GM12878 (cell line): ENCODE measurements at regions not wholly inside any gene's neighbourhood (a gene's known extent, or its start where the extent isn't known, plus 50 kb on each side); places are given as distances from the start of the nearest gene placed in this dataset.

ENCODE experiments used
- ATAC-seq: fragments of 200-7000 bp; cut with Tn5 transposase; 3 replicates; pipeline ENCODE4 v1.9.1; 2020; ENCODE audit warnings: mild to moderate bottlenecking, moderate library complexity
- BruUV-seq: library from RNA; stranded (reverse); fragments of 400-500 nt; replicated peaks from 2 replicates; lab custom pipeline; 2021; lab: Mats Ljungman, UMichigan
- CTCF ChIA-PET: fragments of 300-600 bp; sonication (Branson Sonifier 250); formaldehyde crosslinking; extraction: SDS; loops from one replicate; lab custom pipeline; 2021; ENCODE audit warnings: inconsistent platforms; lab: Yijun Ruan, JAX
- POLR2A ChIA-PET: fragments of 350-600 bp; formaldehyde crosslinking; extraction: SDS; loops from one replicate; lab custom pipeline; 2021; ENCODE audit warnings: inconsistent platforms; lab: Charles Lee
- RAD21 ChIA-PET: fragments of 300-600 bp; sonication (Branson Sonifier 250); formaldehyde crosslinking; loops from one replicate; lab custom pipeline; 2023; ENCODE audit warnings: antibody characterized with exemption; ENCODE audit not compliant: unreplicated experiment; lab: Charles Lee
- SMC1A ChIA-PET: fragments of 300-600 bp; sonication (Branson Sonifier 250); formaldehyde crosslinking; loops from one replicate; lab custom pipeline; 2023; ENCODE audit not compliant: unreplicated experiment, uncharacterized antibody; lab: Charles Lee
- DNase-seq: peaks from one replicate; pipeline ENCODE4 v3.0.0-alpha.2; 2011; ENCODE audit warnings: low read depth, low spot score
- FAIRE-seq: peaks from 3 replicates; lab custom pipeline; 2011; peaks lifted over from hg19 to GRCh38; lab: Jason Lieb, UNC
- H2AFZ ChIP-seq: 2 replicates; pipeline ENCODE4 v1.6.0; 2011; ENCODE audit warnings: low read depth, low read length, control low read depth; ENCODE audit not compliant: control insufficient read depth
- H3K27ac ChIP-seq: 2 replicates; pipeline ENCODE4 v1.5.1; 2011; ENCODE audit warnings: control low read depth; ENCODE audit not compliant: control insufficient read depth, insufficient read depth
- H3K27me3 ChIP-seq, 2 experiments: replicated peaks in 1 of 2; 2 replicates each; pipeline versions ENCODE4 v1.6.0 to v1.6.1; 2011; ENCODE audit warnings: low read length in 1 of 2; ENCODE audit not compliant: control insufficient read depth in 2 of 2, insufficient read depth in 2 of 2
- H3K36me3 ChIP-seq, 2 experiments: 2 replicates each; pipeline ENCODE4 v1.5.1; 2011; ENCODE audit warnings: low read length in 1 of 2; ENCODE audit not compliant: control insufficient read depth in 2 of 2, insufficient read depth in 2 of 2
- H3K4me1 ChIP-seq: 2 replicates; pipeline ENCODE4 v1.6.1; 2011; ENCODE audit warnings: mild to moderate bottlenecking, low read length, moderate library complexity, mixed read lengths; ENCODE audit not compliant: control insufficient read depth, insufficient read depth
- H3K4me2 ChIP-seq: 2 replicates; pipeline ENCODE4 v1.6.0; 2011; ENCODE audit warnings: control low read depth; ENCODE audit not compliant: control insufficient read depth, insufficient read depth
- H3K4me3 ChIP-seq: fragments of 200-600 bp; sonication (generic); 2 replicates; pipeline ENCODE4 v1.5.1; 2016
- H3K79me2 ChIP-seq: 2 replicates; pipeline ENCODE4 v1.6.0; 2011; ENCODE audit warnings: low read length; ENCODE audit not compliant: control insufficient read depth, insufficient read depth
- H3K9ac ChIP-seq: 2 replicates; pipeline ENCODE4 v1.8.0; 2011; ENCODE audit warnings: low read length, control low read depth, mixed read lengths; ENCODE audit not compliant: control insufficient read depth, insufficient read depth
- H3K9me3 ChIP-seq: replicated peaks from 3 replicates; pipeline ENCODE4 v1.5.1; 2011; ENCODE audit warnings: mild to moderate bottlenecking, low read length; ENCODE audit not compliant: control insufficient read depth, insufficient read depth
- H4K20me1 ChIP-seq: 2 replicates; pipeline ENCODE4 v1.6.0; 2011; ENCODE audit not compliant: control insufficient read depth, insufficient read depth
- CBX3 ChIP-seq: fragments of 200-600 bp; sonication (generic); IDR thresholded peaks from 2 replicates; pipeline ENCODE4 v1.6.1; 2016; ENCODE audit warnings: low read depth, borderline replicate concordance
- PRDM15 ChIP-seq: fragments of 450-650 bp; formaldehyde crosslinking; IDR thresholded peaks from 2 replicates; pipeline ENCODE4 v1.4.0; 2020; ENCODE audit warnings: mild to moderate bottlenecking, moderate library complexity
- ZSCAN29 ChIP-seq: fragments of 450-650 bp; IDR thresholded peaks from 2 replicates; pipeline ENCODE4 v1.6.1; 2017; ENCODE audit warnings: mild to moderate bottlenecking, moderate library complexity
- WGBS: methylation state at CpG from one replicate; pipeline ENCODE4 v1.1.6; 2016; ENCODE audit warnings: low lambda C conversion rate; ENCODE audit not compliant: insufficient replicate concordance, insufficient coverage; ENCODE audit errors: missing lambda C conversion rate; 5-methylcytosine and 5-hydroxymethylcytosine counted together
- in situ Hi-C: fragments of 300-500 bp; cut with MboI; formaldehyde crosslinking; loops from 9 replicates; pipeline ENCODE4 v1.14.3; 2018; ENCODE audit warnings: mixed read lengths
- intact Hi-C: fragments of 100-400 bp; cut with micrococcal nuclease; formaldehyde crosslinking; loops from one replicate; pipeline ENCODE4 v1.14.2; 2022; ENCODE audit not compliant: unreplicated experiment

GRCh38 chr2:65557616-65558573 lies 125.5 kb upstream of the SPRED2 start:
- CTCF ChIA-PET: interaction anchor here (0.9 to 2.9 kb wide), 5 partner anchors 9 to 493 kb away, joined by 3 to 7 read pairs (median 5); no protein-coding TSS in a partner anchor

More at GRCh38 chr2:65557616-65558573, 125.5 kb upstream of the SPRED2 start:
- H3K4me2 ChIP-seq: no peak overlapping the region
- TF ChIP-seq ZSCAN29 (no peak), PRDM15 (no peak), CBX3 (no peak)
- ChIA-PET SMC1A (interaction anchor here (0.8 kb wide), 1 partner anchor 281 kb away, joined by 4 read pairs; no protein-coding TSS in a partner anchor), RAD21 (interaction anchor here (0.8 to 1.3 kb wide), 4 partner anchors 16 to 493 kb away, joined by 3 to 4 read pairs (median 3); no protein-coding TSS in a partner anchor), POLR2A (interaction anchor here (0.5 to 0.6 kb wide), 2 partner anchors 150 to 167 kb away, joined by 4 to 5 read pairs; no protein-coding TSS in a partner anchor)
- no peaks in the 10 kb centered on the region for H3K79me2 ChIP-seq
- H3K9ac ChIP-seq: no peak overlapping the region
- no peaks in the 10 kb centered on the region for H4K20me1 ChIP-seq
- no peaks in the 10 kb centered on the region for H3K9me3 ChIP-seq
- peaks cover 11% of the 10 kb centered on the region for H3K4me1 ChIP-seq
- H3K27me3 ChIP-seq: no peaks in the 10 kb centered on the region; a peak in 1 of 4 replicates
- no peak overlapping the region for H2AFZ ChIP-seq
- intact Hi-C loops: no loop called here
- in situ Hi-C loops: loop anchor here (25.0 kb wide), 1 partner anchor 646 kb away; no protein-coding TSS in a partner anchor
- ATAC-seq (no peak), FAIRE-seq (no peak), DNase-seq (no peak)
- no peak overlapping the region for H3K27ac ChIP-seq
- 44% methylated on average over 5 of the region's 5 CpGs for WGBS
- H3K36me3 ChIP-seq: no peaks in the 10 kb centered on the region
- H3K4me3 ChIP-seq: no peak overlapping the region
- no TSS peak for BruUV-seq
